Smooth muscle cell (in vitro differentiated cells): ENCODE measurements at regions not wholly inside any gene's neighbourhood (a gene's known extent, or its start where the extent isn't known, plus 50 kb on each side); places are given as distances from the start of the nearest gene placed in this dataset.
"Not testable (repeated sequence)": the region's sequence is repeated elsewhere in the genome, so short reads cannot be mapped to it uniquely, and the experiment has no call there.

ENCODE experiments used
- DNase-seq: peaks from one replicate; lab custom pipeline; 2025; ENCODE audit not compliant: unreplicated experiment; lab: John Stamatoyannopoulos, UW
- H2AFZ ChIP-seq: fragments of 200-600 bp; sonication (generic); 2 replicates; pipeline ENCODE4 v1.6.0; 2016; ENCODE audit warnings: antibody characterized with exemption, low read depth, mild to moderate bottlenecking
- H3F3A ChIP-seq: fragments of 200-600 bp; sonication (generic); 2 replicates; pipeline ENCODE4 v1.6.0; 2017; ENCODE audit warnings: antibody characterized with exemption, low read depth
- H3K27ac ChIP-seq: fragments of 200-600 bp; sonication (generic); 2 replicates; pipeline ENCODE4 v1.5.1; 2016; ENCODE audit warnings: low read depth, mild to moderate bottlenecking
- H3K27me3 ChIP-seq: fragments of 200-600 bp; sonication (generic); 2 replicates; pipeline ENCODE4 v1.6.1; 2016; ENCODE audit warnings: low read depth, mild to moderate bottlenecking
- H3K36me3 ChIP-seq: fragments of 200-600 bp; sonication (generic); 2 replicates; pipeline ENCODE4 v1.5.1; 2016; ENCODE audit warnings: low read depth
- H3K4me1 ChIP-seq: fragments of 200-600 bp; sonication (generic); 2 replicates; pipeline ENCODE4 v1.5.1; 2016; ENCODE audit warnings: low read depth
- H3K4me2 ChIP-seq: fragments of 200-600 bp; sonication (generic); 2 replicates; pipeline ENCODE4 v1.6.0; 2016; ENCODE audit warnings: mild to moderate bottlenecking
- H3K4me3 ChIP-seq: fragments of 200-600 bp; sonication (generic); 2 replicates; pipeline ENCODE4 v1.5.1; 2016; ENCODE audit warnings: mild to moderate bottlenecking
- H3K79me2 ChIP-seq: fragments of 200-600 bp; sonication (generic); 2 replicates; pipeline ENCODE4 v1.6.0; 2016; ENCODE audit warnings: low read depth, mild to moderate bottlenecking
- H3K9ac ChIP-seq: fragments of 200-600 bp; sonication (generic); 2 replicates; pipeline ENCODE4 v1.6.0; 2016; ENCODE audit warnings: low read depth
- H3K9me3 ChIP-seq: fragments of 200-600 bp; sonication (generic); replicated peaks from 2 replicates; pipeline ENCODE4 v1.5.1; 2016; ENCODE audit warnings: low read depth
- H4K20me1 ChIP-seq: fragments of 200-600 bp; sonication (generic); 2 replicates; pipeline ENCODE4 v1.6.0; 2016; ENCODE audit warnings: low read depth
- WGBS: methylation state at CpG from one replicate; pipeline ENCODE4 v1.1.7; 2016; ENCODE audit warnings: low lambda C conversion rate; 5-methylcytosine and 5-hydroxymethylcytosine counted together

GRCh38 chr16:88149663-88150062, 198.4 kb downstream of the BANP start:
- H3K36me3 ChIP-seq, H3K79me2 ChIP-seq, H3K27ac ChIP-seq, H4K20me1 ChIP-seq, H3K9ac ChIP-seq, H2AFZ ChIP-seq, H3K27me3 ChIP-seq, H3K4me1 ChIP-seq, H3F3A ChIP-seq, H3K4me3 ChIP-seq, DNase-seq, H3K4me2 ChIP-seq, H3K9me3 ChIP-seq: not testable (repeated sequence)
- WGBS, result 92% methylated on average over 3 of the region's 3 CpGs

- not testable (repeated sequence) for H3K79me2 ChIP-seq, H2AFZ ChIP-seq, H3K9me3 ChIP-seq, H3K4me2 ChIP-seq, H3K4me1 ChIP-seq, H3F3A ChIP-seq, H3K4me3 ChIP-seq, H3K9ac ChIP-seq, H3K27me3 ChIP-seq, H3K36me3 ChIP-seq, H3K27ac ChIP-seq, H4K20me1 ChIP-seq, DNase-seq
- 93% methylated on average over 25 of the region's 27 CpGs for WGBS
These were observed 199.4 kb downstream of the BANP start for GRCh38 chr16:88150456-88151128.

- H3K27me3 ChIP-seq, H3K4me2 ChIP-seq, H3K27ac ChIP-seq, H3F3A ChIP-seq, H3K9me3 ChIP-seq, H3K4me3 ChIP-seq, H2AFZ ChIP-seq, H4K20me1 ChIP-seq, H3K9ac ChIP-seq, H3K79me2 ChIP-seq, DNase-seq, H3K36me3 ChIP-seq, H3K4me1 ChIP-seq: not testable (repeated sequence)
- 67% methylated on average over 25 of the region's 25 CpGs for WGBS
These were observed 199.9 kb downstream of the BANP start for GRCh38 chr16:88151129-88151499.

GRCh38 chr16:88151859-88152843, 200.9 kb downstream of the BANP start:
- H3K36me3 ChIP-seq, H3K4me3 ChIP-seq, H3K9ac ChIP-seq, H3F3A ChIP-seq, H3K27me3 ChIP-seq, H3K27ac ChIP-seq, H3K79me2 ChIP-seq, H3K4me1 ChIP-seq, H3K4me2 ChIP-seq, H4K20me1 ChIP-seq, H2AFZ ChIP-seq, H3K9me3 ChIP-seq, DNase-seq: not testable (repeated sequence)
- WGBS, result 97% methylated on average over 27 of the region's 27 CpGs

GRCh38 chr16:88152879-88153278, 201.6 kb downstream of the BANP start:
- not testable (repeated sequence) for H4K20me1 ChIP-seq, H3K4me3 ChIP-seq, H3K4me2 ChIP-seq, H3F3A ChIP-seq, H3K79me2 ChIP-seq, H3K36me3 ChIP-seq, H3K27ac ChIP-seq, DNase-seq, H3K4me1 ChIP-seq, H2AFZ ChIP-seq, H3K9me3 ChIP-seq, H3K27me3 ChIP-seq, H3K9ac ChIP-seq
- 88% methylated on average over 20 of the region's 20 CpGs for WGBS

GRCh38 chr16:88153516-88153915, 202.3 kb downstream of the BANP start:
- not testable (repeated sequence) for H3K9ac ChIP-seq

GRCh38 chr16:88154886-88155285, 203.7 kb downstream of the BANP start:
- not testable (repeated sequence) for H3K27me3 ChIP-seq, H3K4me2 ChIP-seq, H2AFZ ChIP-seq, H3K4me3 ChIP-seq, H4K20me1 ChIP-seq, H3K36me3 ChIP-seq, H3K9me3 ChIP-seq, H3K9ac ChIP-seq, H3K4me1 ChIP-seq, H3K27ac ChIP-seq, H3K79me2 ChIP-seq, H3F3A ChIP-seq, DNase-seq
- 87% methylated on average over 8 of the region's 8 CpGs for WGBS

More at GRCh38 chr16:88153516-88153915, 202.3 kb downstream of the BANP start:
- H3K4me3 ChIP-seq, H3F3A ChIP-seq, H3K9me3 ChIP-seq, H3K27ac ChIP-seq, DNase-seq, H3K79me2 ChIP-seq, H3K4me2 ChIP-seq, H3K4me1 ChIP-seq, H4K20me1 ChIP-seq, H3K36me3 ChIP-seq, H2AFZ ChIP-seq, H3K27me3 ChIP-seq: not testable (repeated sequence)
- WGBS, result 90% methylated on average over 9 of the region's 12 CpGs

- H3K9ac ChIP-seq, H3F3A ChIP-seq, H2AFZ ChIP-seq, H4K20me1 ChIP-seq, H3K9me3 ChIP-seq, H3K79me2 ChIP-seq, H3K4me2 ChIP-seq, DNase-seq, H3K36me3 ChIP-seq, H3K27me3 ChIP-seq, H3K27ac ChIP-seq, H3K4me1 ChIP-seq, H3K4me3 ChIP-seq: not testable (repeated sequence)
- WGBS, result 95% methylated on average over 10 of the region's 10 CpGs
These were observed 204.4 kb downstream of the BANP start for GRCh38 chr16:88155681-88156080.
